Body of pancreas (tissue), 4 donors: ENCODE measurements at regions not wholly inside any gene's neighbourhood (a gene's known extent, or its start where the extent isn't known, plus 50 kb on each side); places are given as distances from the start of the nearest gene placed in this dataset.

ENCODE experiments used
- POLR2A ChIP-seq, 3 donors: fragments of 450-650 bp; IDR thresholded peaks; one replicate each; pipeline ENCODE4 v1.6.1; 2016; ENCODE audit warnings: antibody characterized with exemption in 3 of 3, mild to moderate bottlenecking in 2 of 3
- TF ChIP-seq, protein P1 (sequence below), 7 experiments: fragments of 450-650 bp in 4 of 7; fragments of 200-600 bp in 3 of 7; sonication (generic) in 3 of 7; IDR thresholded peaks; one replicate each; pipeline ENCODE4 v1.5.1; 2016 to 2019; ENCODE audit warnings: antibody characterized with exemption in 7 of 7

- TF ChIP-seq POLR2A (IDR thresholded peaks at IDR 0.05): no peak
- TF ChIP-seq, protein P1, sequence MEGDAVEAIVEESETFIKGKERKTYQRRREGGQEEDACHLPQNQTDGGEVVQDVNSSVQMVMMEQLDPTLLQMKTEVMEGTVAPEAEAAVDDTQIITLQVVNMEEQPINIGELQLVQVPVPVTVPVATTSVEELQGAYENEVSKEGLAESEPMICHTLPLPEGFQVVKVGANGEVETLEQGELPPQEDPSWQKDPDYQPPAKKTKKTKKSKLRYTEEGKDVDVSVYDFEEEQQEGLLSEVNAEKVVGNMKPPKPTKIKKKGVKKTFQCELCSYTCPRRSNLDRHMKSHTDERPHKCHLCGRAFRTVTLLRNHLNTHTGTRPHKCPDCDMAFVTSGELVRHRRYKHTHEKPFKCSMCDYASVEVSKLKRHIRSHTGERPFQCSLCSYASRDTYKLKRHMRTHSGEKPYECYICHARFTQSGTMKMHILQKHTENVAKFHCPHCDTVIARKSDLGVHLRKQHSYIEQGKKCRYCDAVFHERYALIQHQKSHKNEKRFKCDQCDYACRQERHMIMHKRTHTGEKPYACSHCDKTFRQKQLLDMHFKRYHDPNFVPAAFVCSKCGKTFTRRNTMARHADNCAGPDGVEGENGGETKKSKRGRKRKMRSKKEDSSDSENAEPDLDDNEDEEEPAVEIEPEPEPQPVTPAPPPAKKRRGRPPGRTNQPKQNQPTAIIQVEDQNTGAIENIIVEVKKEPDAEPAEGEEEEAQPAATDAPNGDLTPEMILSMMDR (IDR thresholded peaks at IDR 0.05): no peak
Measured at GRCh38 chr9:84072621-84073180, 92.1 kb downstream of the RMI1 start.
